Stimulated activated memory B cell treated with anti-CD40 and anti-IgM and Interleukin-4, amounts not matched to agents 10 μg/mL and 1 μg/mL and 100 μg/mL, for 72 hours (primary cell): ENCODE measurements at regions not wholly inside any gene's neighbourhood (a gene's known extent, or its start where the extent isn't known, plus 50 kb on each side); places are given as distances from the start of the nearest gene placed in this dataset.

Experiments used
- ATAC-seq: fragments of 150-1000 bp; cut with Tn5 transposase; 2 replicates; pipeline ENCODE4 v1.10.0; 2021
- H3K27ac Mint-ChIP-seq: one replicate; pipeline ENCODE4 v1.8.0; 2022; ENCODE audit warnings: mild to moderate bottlenecking, mixed read lengths
- H3K27me3 Mint-ChIP-seq: one replicate; pipeline ENCODE4 v1.8.0; 2022; ENCODE audit warnings: mixed read lengths
- H3K36me3 Mint-ChIP-seq: one replicate; pipeline ENCODE4 v1.8.0; 2022; ENCODE audit warnings: mixed read lengths
- H3K4me1 Mint-ChIP-seq: one replicate; pipeline ENCODE4 v1.8.0; 2022; ENCODE audit warnings: mixed read lengths
- H3K4me3 Mint-ChIP-seq: one replicate; pipeline ENCODE4 v1.8.0; 2022; ENCODE audit warnings: mild to moderate bottlenecking, moderate library complexity, mixed read lengths
- H3K9me3 Mint-ChIP-seq: one replicate; pipeline ENCODE4 v1.8.0; 2022; ENCODE audit warnings: mixed read lengths

DNA sequence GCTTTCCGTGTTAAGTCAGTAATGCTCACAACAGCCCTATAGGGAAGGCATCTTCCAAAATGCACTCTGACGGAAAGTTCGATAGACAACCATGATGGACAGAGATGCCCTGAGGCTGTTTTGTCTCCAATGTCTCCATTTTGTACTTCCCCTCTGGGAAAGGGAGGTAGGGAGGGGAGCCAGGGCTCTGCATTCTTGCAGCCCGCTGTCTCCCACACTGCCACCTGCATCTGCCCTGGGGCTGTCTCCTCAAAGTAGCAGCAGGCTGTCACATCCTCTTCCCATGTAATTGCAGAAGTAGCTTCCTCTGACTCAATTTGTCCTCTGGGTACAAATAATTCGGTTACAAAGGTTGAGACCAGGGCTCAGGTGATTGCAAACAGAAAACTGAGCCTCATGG, 131.4 kb downstream of the GPAM start:
- no peak for ATAC-seq
- no peaks in the 10 kb centered on the region for H3K4me1 Mint-ChIP-seq
- no peaks in the 10 kb centered on the region for H3K9me3 Mint-ChIP-seq
- H3K4me3 Mint-ChIP-seq = no peak overlapping the region
- no peaks in the 10 kb centered on the region for H3K36me3 Mint-ChIP-seq
- no peak overlapping the region for H3K27ac Mint-ChIP-seq
- peaks cover 9% of the 10 kb centered on the region for H3K27me3 Mint-ChIP-seq

DNA sequence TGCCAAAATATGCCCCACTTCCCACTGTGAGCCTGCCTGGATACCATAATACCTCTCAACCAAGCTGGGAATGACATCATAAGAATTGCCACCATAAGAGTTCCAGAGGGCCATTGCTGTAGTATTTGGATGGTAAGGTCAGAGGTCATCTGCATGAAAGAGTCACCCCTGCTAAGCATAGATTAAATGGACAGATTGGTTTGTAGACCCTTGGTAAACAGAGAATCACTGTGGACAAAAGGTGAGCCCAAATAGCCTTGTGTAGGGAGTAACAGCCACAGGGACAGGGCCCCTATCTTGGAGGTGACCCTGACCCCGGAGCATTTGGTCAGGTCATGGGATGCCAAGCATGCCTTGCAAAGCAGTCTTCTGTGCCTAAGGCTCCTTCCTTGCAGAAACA, 129.7 kb downstream of the GPAM start:
- no peaks in the 10 kb centered on the region for H3K36me3 Mint-ChIP-seq
- H3K4me3 Mint-ChIP-seq = no peak overlapping the region
- no peak overlapping the region for H3K27ac Mint-ChIP-seq
- no peaks in the 10 kb centered on the region for H3K9me3 Mint-ChIP-seq
- no peaks in the 10 kb centered on the region for H3K4me1 Mint-ChIP-seq
- peaks cover 9% of the 10 kb centered on the region for H3K27me3 Mint-ChIP-seq
- ATAC-seq = no peak

DNA sequence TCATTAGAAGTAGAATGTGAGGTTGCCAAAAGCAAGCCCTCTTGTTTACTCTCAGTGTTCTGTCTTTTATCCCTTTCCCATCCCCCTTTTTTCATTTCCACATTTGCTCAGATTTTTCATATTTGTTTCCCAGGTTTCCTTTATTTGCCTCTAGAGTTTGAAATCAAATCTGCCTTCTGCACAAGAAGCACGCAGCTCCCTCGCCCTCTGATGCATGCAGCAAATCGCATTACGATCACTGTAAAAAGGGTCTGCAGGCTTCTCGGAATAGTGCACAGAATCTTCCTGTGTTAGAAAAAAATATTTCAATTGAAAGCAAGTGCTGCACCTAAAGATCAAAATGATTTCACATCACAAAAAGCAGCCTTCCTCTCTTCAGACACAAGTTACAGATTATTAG, 129.0 kb downstream of the GPAM start:
- H3K9me3 Mint-ChIP-seq = no peaks in the 10 kb centered on the region
- ATAC-seq = no peak
- peaks cover 9% of the 10 kb centered on the region for H3K27me3 Mint-ChIP-seq
- no peak overlapping the region for H3K4me3 Mint-ChIP-seq
- H3K27ac Mint-ChIP-seq = no peak overlapping the region
- H3K4me1 Mint-ChIP-seq = no peaks in the 10 kb centered on the region
- no peaks in the 10 kb centered on the region for H3K36me3 Mint-ChIP-seq

DNA sequence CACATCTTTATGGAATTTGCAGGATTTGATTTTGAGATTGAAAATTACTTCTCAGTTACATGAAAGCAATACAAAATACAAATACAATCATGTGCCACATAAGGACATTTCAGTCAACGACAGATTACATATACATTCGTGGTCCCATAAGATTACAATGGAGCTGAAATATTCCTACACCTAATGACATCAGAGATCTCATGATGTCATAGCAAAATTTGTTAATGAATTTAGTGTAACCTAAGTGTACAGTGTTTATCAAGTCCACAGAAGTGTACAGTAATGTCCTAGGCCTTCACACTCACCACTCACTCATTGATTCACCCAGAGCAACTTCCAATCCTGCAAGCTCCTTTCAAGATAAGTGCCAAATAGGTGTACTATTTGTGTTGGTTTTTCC, 126.5 kb downstream of the GPAM start:
- Mint-ChIP-seq H3K27me3 (peaks cover 9% of the 10 kb centered on the region), H3K27ac (no peak overlapping the region), H3K4me1 (no peaks in the 10 kb centered on the region), H3K36me3 (no peaks in the 10 kb centered on the region), H3K9me3 (no peaks in the 10 kb centered on the region), H3K4me3 (no peak overlapping the region)
- ATAC-seq = no peak

DNA sequence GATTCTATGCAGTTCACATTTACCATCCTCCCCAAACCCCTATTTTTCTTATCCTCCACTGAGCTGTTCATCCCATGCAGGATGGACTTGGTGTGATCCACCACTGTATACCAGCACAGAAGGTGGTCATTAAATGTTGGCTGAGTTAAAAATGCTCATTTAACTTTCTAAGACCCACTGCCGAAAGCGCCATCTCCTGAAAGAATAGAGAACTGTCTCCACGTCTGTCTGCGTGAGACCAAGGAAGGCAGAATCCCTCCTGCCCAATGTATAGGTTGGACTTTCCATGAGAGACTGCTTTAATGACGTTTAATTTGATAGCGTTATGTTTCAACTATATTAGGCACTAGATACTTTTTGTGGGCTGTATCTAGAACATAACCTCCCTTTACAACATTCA, 124.3 kb downstream of the GPAM start:
- H3K27ac Mint-ChIP-seq = no peak overlapping the region
- H3K4me3 Mint-ChIP-seq = no peak overlapping the region
- no peaks in the 10 kb centered on the region for H3K36me3 Mint-ChIP-seq
- no peaks in the 10 kb centered on the region for H3K9me3 Mint-ChIP-seq
- peaks cover 9% of the 10 kb centered on the region for H3K27me3 Mint-ChIP-seq
- H3K4me1 Mint-ChIP-seq = no peaks in the 10 kb centered on the region
- ATAC-seq = no peak

DNA sequence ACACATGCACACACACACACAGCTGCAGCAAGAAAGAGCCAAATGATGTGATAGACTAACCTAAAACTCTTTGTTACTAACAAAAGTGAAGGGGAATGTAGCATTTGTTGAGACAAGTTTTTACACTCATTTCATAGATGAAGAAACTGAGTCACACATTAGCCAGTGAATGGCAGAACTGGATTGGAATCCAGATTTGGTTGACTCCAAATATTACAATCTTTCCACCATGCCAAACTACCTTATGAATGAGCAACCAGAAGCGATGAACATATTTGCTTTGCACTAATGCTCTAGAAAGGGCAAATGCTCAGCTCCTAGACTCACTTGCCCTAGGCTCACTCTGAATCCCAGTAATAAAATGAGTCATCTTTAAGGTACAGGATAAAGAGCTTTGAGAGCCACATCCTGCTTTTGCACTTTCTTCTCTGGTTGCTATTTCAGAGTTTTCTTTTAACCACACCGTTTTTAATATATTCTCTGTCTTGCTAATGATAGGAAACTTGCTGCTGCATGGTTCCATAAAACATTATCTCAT, 111.9 kb downstream of the GPAM start:
- Mint-ChIP-seq H3K27me3 (no peaks in the 10 kb centered on the region), H3K36me3 (no peaks in the 10 kb centered on the region), H3K27ac (no peak overlapping the region), H3K4me1 (no peaks in the 10 kb centered on the region), H3K9me3 (no peaks in the 10 kb centered on the region), H3K4me3 (no peak overlapping the region)
- ATAC-seq = no peak

DNA sequence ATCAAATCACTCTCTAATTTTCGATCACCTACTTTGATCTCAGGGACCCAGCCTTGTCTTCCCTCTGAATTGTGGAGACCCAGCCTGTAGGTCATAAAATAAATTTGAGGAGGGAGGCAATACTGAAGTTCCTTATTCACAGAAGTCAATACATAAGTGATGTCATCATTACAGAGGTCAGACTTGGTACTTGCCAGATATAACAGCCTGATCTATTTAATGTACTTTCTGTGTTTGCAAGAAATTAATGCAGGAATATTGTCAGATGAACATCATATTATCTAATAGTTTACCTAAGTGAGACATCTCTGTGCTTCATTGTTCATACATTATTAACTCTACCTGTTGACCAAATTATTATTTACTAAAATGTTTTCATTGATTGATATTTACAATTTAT, 105.6 kb downstream of the GPAM start:
- Mint-ChIP-seq H3K27me3 (no peaks in the 10 kb centered on the region), H3K4me1 (no peaks in the 10 kb centered on the region), H3K27ac (no peak overlapping the region), H3K4me3 (no peak overlapping the region), H3K36me3 (no peaks in the 10 kb centered on the region), H3K9me3 (no peaks in the 10 kb centered on the region)
- ATAC-seq = no peak

DNA sequence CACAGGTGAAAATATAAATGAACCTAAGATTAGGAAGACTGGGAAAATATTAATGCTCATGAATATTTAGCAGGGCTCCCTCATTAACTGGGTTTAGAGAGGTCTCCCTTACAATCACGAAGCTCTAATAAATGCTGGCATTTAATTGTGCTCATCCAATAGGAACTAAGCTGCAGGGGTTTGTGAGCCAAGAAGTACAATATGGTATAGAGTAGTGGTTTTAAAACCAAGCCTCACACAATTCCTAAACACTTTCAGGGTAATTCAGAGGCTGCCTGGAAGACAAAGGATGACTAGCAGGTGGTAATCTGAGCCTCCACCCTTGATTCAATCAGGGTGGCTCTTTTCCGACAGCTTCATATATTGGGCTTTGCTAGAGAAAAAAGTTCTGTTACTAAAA, 103.3 kb downstream of the GPAM start:
- Mint-ChIP-seq H3K36me3 (no peaks in the 10 kb centered on the region), H3K9me3 (no peaks in the 10 kb centered on the region), H3K27me3 (no peaks in the 10 kb centered on the region), H3K4me1 (no peaks in the 10 kb centered on the region), H3K27ac (no peak overlapping the region), H3K4me3 (no peak overlapping the region)
- ATAC-seq = no peak

DNA sequence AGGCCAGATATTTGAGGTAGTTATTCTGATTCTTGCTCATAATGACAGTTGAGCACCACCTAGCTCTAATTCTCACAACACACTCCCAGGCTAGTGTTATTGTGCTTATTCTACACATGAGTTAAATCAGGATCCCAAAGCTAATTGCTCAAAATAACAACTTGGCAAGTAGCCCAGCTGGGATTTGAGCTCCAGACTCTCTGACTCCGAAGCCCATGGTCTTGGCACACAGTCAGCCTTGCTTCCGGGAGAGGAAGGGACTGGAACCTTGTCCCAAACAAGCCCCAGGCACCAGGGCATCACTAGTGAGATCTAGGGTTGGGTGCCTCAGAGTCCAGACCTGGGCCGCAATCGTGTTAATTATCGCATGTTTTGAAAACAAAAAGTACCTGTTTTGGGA, 101.4 kb downstream of the GPAM start:
- Mint-ChIP-seq H3K27ac (no peak overlapping the region), H3K36me3 (no peaks in the 10 kb centered on the region), H3K4me3 (no peak overlapping the region), H3K9me3 (no peaks in the 10 kb centered on the region), H3K4me1 (no peaks in the 10 kb centered on the region), H3K27me3 (no peaks in the 10 kb centered on the region)
- ATAC-seq = no peak

DNA sequence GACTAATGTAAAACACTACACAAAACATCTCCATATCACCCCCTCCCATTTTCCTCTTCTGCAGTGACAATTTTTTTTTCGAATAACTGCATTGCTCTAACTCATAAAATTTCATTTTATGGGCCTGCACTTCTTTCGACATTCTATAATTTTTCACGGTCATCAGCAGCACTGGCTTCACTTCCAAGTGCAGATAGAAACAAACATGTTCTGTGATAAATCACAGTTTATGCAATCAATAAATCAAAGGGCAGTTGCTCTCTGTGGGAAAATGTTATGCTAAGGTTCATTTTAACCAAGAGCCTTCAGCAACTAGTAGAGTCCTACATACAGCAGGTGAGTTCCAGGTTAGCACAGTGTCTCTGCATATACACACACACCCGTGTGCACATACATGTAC, 100.1 kb downstream of the GPAM start:
- no peak overlapping the region for H3K27ac Mint-ChIP-seq
- no peak overlapping the region for H3K4me3 Mint-ChIP-seq
- H3K36me3 Mint-ChIP-seq = no peaks in the 10 kb centered on the region
- H3K4me1 Mint-ChIP-seq = no peaks in the 10 kb centered on the region
- no peak for ATAC-seq
- H3K27me3 Mint-ChIP-seq = no peaks in the 10 kb centered on the region
- no peaks in the 10 kb centered on the region for H3K9me3 Mint-ChIP-seq

DNA sequence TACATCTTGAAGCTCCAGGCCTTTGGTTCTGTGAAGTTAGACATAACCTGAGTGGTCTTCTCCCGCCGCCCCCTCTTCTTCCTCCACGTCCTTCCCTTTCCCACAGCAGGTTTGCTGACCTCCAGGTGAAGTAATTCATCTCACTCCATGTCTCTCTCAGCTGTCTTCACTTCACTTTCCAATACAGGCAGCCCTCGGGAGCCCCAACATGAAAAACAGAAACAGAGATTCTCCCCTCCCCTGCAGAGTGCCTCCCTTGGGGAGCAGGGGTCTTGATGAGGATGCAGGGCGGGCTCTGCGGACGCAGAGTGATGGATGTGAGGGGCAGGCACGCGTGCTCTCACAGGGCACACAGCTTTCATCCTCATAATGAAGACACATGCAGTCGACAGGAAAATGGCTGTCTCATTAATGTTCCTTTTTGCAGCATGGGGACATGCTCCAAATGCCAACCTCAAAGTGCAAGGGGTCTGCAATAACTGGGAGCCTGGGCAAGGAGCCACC, 95.6 kb downstream of the GPAM start:
- H3K27me3 Mint-ChIP-seq = no peaks in the 10 kb centered on the region
- H3K36me3 Mint-ChIP-seq = no peaks in the 10 kb centered on the region
- no peak for ATAC-seq
- H3K27ac Mint-ChIP-seq = no peak overlapping the region
- no peaks in the 10 kb centered on the region for H3K4me1 Mint-ChIP-seq
- H3K9me3 Mint-ChIP-seq = no peaks in the 10 kb centered on the region
- no peak overlapping the region for H3K4me3 Mint-ChIP-seq

DNA sequence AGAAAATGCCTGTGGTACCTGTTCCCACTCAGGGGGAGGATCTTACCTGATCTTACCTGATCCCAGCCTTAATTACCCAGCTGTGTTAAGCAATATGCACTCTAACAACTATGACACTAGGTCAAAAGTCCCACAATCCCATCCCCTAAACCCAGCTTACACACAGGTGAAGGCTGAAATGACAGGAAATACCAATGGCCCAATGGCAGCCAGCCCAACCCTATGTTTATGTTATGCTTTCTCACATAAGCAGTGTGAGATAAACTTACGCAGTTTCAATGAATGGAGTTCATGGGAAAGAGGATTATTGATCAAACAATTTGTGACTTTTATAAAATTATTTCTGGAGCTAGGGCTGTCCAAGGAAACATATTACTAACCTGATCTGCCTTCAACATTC, 91.9 kb downstream of the GPAM start:
- H3K4me3 Mint-ChIP-seq = no peak overlapping the region
- H3K4me1 Mint-ChIP-seq = no peaks in the 10 kb centered on the region
- H3K36me3 Mint-ChIP-seq = no peaks in the 10 kb centered on the region
- no peaks in the 10 kb centered on the region for H3K9me3 Mint-ChIP-seq
- H3K27me3 Mint-ChIP-seq = no peaks in the 10 kb centered on the region
- H3K27ac Mint-ChIP-seq = no peak overlapping the region
- no peak for ATAC-seq

DNA sequence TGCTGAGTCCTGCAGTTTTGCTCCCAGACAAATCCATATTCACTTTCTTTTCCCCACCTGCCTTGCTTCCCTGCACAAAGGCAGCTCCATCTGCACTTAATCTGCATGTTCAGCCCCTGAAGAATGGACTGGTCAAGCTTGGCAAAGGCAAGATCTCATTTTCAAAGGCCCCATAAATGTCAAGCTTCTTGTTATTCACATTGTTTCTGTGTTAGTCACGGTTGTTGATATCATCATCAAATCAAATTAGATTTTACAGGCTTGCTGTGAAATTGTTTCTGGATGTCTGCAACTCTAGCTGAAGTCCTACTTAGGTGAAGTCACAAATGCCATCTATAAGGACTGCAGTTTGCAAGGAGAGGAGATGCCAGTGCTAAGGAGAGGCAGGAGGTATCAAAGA, 91.0 kb downstream of the GPAM start:
- no peak overlapping the region for H3K27ac Mint-ChIP-seq
- no peaks in the 10 kb centered on the region for H3K36me3 Mint-ChIP-seq
- H3K27me3 Mint-ChIP-seq = no peaks in the 10 kb centered on the region

DNA sequence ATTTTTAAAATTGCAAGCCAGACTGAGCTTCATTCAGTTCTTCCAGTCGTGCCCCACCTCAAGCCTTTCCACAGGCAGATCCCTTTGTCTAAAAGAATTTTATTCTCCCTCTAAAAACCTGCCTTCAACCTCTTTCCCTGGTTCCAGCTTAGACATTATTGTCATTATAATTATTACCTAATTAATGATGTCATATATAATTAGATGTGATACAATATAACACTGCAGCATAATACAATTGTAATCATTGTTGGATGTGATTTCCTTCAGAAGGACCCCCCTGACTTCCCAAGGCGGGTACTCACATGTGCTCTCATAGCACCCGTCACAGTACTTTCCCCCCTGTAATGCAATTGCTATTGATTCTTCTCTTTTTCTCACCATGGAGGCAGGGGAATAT, 88.6 kb downstream of the GPAM start:
- H3K27ac Mint-ChIP-seq = no peak overlapping the region
- H3K27me3 Mint-ChIP-seq = no peaks in the 10 kb centered on the region
- no peaks in the 10 kb centered on the region for H3K9me3 Mint-ChIP-seq
- no peaks in the 10 kb centered on the region for H3K4me1 Mint-ChIP-seq
- H3K36me3 Mint-ChIP-seq = no peaks in the 10 kb centered on the region
- H3K4me3 Mint-ChIP-seq = no peak overlapping the region
- ATAC-seq = no peak

More for the DNA sequence above, 91.0 kb downstream of the GPAM start:
- no peak for ATAC-seq
- Mint-ChIP-seq H3K4me3 (no peak overlapping the region), H3K9me3 (no peaks in the 10 kb centered on the region), H3K4me1 (no peaks in the 10 kb centered on the region)

DNA sequence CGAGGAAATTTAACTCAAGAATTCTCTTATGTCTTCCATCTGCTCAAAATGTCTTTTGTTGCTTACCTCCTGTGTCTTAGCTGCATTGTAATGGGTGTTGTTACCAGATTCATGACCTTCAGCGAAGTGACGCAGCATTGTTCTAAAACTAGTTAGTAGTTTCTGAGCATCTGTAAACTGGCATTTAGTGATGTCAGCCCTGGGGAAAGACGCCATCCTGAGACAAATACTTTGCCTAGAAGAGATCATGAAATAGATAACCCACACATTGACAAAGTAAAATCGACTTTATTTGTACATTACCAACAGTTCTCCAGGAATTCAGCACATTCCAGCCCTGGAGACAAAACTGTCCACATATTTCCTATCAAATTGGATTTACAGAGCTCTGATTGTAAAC, 87.8 kb downstream of the GPAM start:
- Mint-ChIP-seq H3K4me1 (no peaks in the 10 kb centered on the region), H3K27me3 (peaks cover 4% of the 10 kb centered on the region), H3K36me3 (no peaks in the 10 kb centered on the region), H3K27ac (no peak overlapping the region), H3K4me3 (no peak overlapping the region), H3K9me3 (no peaks in the 10 kb centered on the region)
- no peak for ATAC-seq

DNA sequence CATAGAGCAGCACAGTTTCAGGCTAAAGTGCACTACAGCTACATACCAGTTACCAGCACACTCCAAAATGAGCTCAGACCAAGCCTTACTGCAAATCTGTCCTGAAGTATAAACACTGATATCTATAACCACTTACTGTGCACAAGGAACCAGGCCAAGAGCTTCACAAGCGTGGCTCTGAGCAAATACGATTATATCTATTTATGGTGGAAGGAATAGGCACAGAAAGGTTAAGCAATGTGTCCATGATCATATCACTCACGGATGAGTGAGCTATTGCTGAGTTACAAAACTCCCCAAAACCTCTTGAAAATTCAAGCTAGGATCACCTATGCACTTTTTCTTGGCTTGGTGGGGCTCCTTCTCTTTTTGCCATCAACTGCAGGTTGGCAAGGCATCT, 84.9 kb downstream of the GPAM start:
- H3K9me3 Mint-ChIP-seq = no peaks in the 10 kb centered on the region
- H3K4me1 Mint-ChIP-seq = no peaks in the 10 kb centered on the region
- H3K27me3 Mint-ChIP-seq = peaks cover 14% of the 10 kb centered on the region
- H3K4me3 Mint-ChIP-seq = no peak overlapping the region
- ATAC-seq = no peak
- no peaks in the 10 kb centered on the region for H3K36me3 Mint-ChIP-seq
- no peak overlapping the region for H3K27ac Mint-ChIP-seq
